CD14-positive monocyte (primary cell): ENCODE measurements at regions not wholly inside any gene's neighbourhood (a gene's known extent, or its start where the extent isn't known, plus 50 kb on each side); places are given as distances from the start of the nearest gene placed in this dataset.

Source experiments
- DNase-seq, 3 donors: peaks; one replicate each; pipeline ENCODE4 v3.0.0-alpha.2; 2011 to 2022
- H2AFZ ChIP-seq: 2 replicates; pipeline ENCODE4 v1.6.0; 2012; ENCODE audit warnings: mild to moderate bottlenecking, low read depth, low read length, inconsistent platforms; ENCODE audit not compliant: insufficient read depth, poor library complexity, severe bottlenecking
- H3K27ac ChIP-seq, 2 donors: 1 replicate in 1 of 2; 2 replicates in 1 of 2; pipeline ENCODE4 v1.5.1; 2012 to 2013; ENCODE audit warnings: low read length in 2 of 2, control low read depth in 1 of 2, inconsistent platforms in 1 of 2, low read depth in 1 of 2, mild to moderate bottlenecking in 1 of 2
- H3K27me3 ChIP-seq, 2 donors: one replicate each; pipeline versions ENCODE4 v1.6.0 to v1.6.1; 2011 to 2013; ENCODE audit warnings: low read length in 2 of 2; ENCODE audit not compliant: control insufficient read depth in 2 of 2, insufficient read depth in 2 of 2
- H3K36me3 ChIP-seq, 2 donors: replicated peaks in 1 of 2; 1 replicate in 1 of 2; 2 replicates in 1 of 2; pipeline versions ENCODE4 v1.5.1 to v1.6.1; 2012 to 2013; ENCODE audit warnings: low read length in 2 of 2, control low read depth in 1 of 2, inconsistent platforms in 1 of 2, mild to moderate bottlenecking in 1 of 2; ENCODE audit not compliant: insufficient read depth in 2 of 2, control insufficient read depth in 1 of 2
- H3K4me1 ChIP-seq, 2 donors: 1 replicate in 1 of 2; 2 replicates in 1 of 2; pipeline versions ENCODE4 v1.5.1 to v1.6.1; 2012 to 2013; ENCODE audit warnings: low read length in 2 of 2, control low read depth in 1 of 2, inconsistent platforms in 1 of 2, mild to moderate bottlenecking in 1 of 2, moderate library complexity in 1 of 2; ENCODE audit not compliant: insufficient read depth in 2 of 2, control insufficient read depth in 1 of 2
- H3K4me2 ChIP-seq: replicated peaks from 2 replicates; pipeline ENCODE3; 2012; ENCODE audit warnings: low read length, moderate library complexity, mild to moderate bottlenecking; ENCODE audit not compliant: poor library complexity, severe bottlenecking; ENCODE audit errors: extremely low read depth
- H3K4me3 ChIP-seq, 3 experiments: fragments of 200-600 bp in 1 of 3; sonication (generic) in 1 of 3; replicated peaks in 1 of 3; 1 replicate in 2 of 3; 2 replicates in 1 of 3; pipeline ENCODE4 v1.5.1; 2011 to 2013; ENCODE audit warnings: low read length in 3 of 3, mild to moderate bottlenecking in 3 of 3, control low read depth in 2 of 3, low read depth in 2 of 3, inconsistent platforms in 1 of 3, moderate library complexity in 1 of 3
- H3K79me2 ChIP-seq: 2 replicates; pipeline ENCODE4 v1.6.0; 2012; ENCODE audit warnings: mild to moderate bottlenecking, control low read depth, inconsistent platforms, low read length, moderate library complexity; ENCODE audit not compliant: insufficient read depth
- H3K9ac ChIP-seq: 2 replicates; pipeline ENCODE4 v1.6.0; 2017; ENCODE audit warnings: low read length, mild to moderate bottlenecking; ENCODE audit not compliant: insufficient read depth, poor library complexity, severe bottlenecking
- H3K9me3 ChIP-seq, 2 donors: replicated peaks in 1 of 2; 1 replicate in 1 of 2; 2 replicates in 1 of 2; pipeline versions ENCODE4 v1.5.1 to v1.6.1; 2012 to 2013; ENCODE audit warnings: low read length in 2 of 2, control low read depth in 1 of 2; ENCODE audit not compliant: control insufficient read depth in 1 of 2, insufficient read depth in 1 of 2
- H4K20me1 ChIP-seq: 2 replicates; pipeline ENCODE4 v1.6.0; 2012; ENCODE audit warnings: mild to moderate bottlenecking, low read length, control low read depth, moderate library complexity; ENCODE audit not compliant: insufficient read depth
- H3K27ac Mint-ChIP-seq, 7 donors: one replicate each; pipeline ENCODE4 v1.8.0; 2020; ENCODE audit warnings: mild to moderate bottlenecking in 7 of 7, mixed read lengths in 7 of 7, moderate library complexity in 6 of 7, inconsistent platforms in 2 of 7
- H3K27me3 Mint-ChIP-seq, 3 donors: one replicate each; pipeline ENCODE4 v1.8.0; 2021 to 2022; ENCODE audit warnings: low read depth in 3 of 3, mild to moderate bottlenecking in 3 of 3, mixed read lengths in 3 of 3, moderate library complexity in 3 of 3, inconsistent platforms in 1 of 3
- H3K36me3 Mint-ChIP-seq, 2 donors: one replicate each; pipeline ENCODE4 v1.8.0; 2020; ENCODE audit warnings: mixed read lengths in 2 of 2, inconsistent platforms in 1 of 2, mild to moderate bottlenecking in 1 of 2
- H3K4me1 Mint-ChIP-seq: one replicate; pipeline ENCODE4 v1.8.0; 2020; ENCODE audit warnings: mild to moderate bottlenecking, mixed read lengths
- H3K4me3 Mint-ChIP-seq, 2 donors: one replicate each; pipeline ENCODE4 v1.8.0; 2020; ENCODE audit warnings: mild to moderate bottlenecking in 2 of 2, mixed read lengths in 2 of 2, moderate library complexity in 1 of 2
- H3K9me3 Mint-ChIP-seq, 7 donors: one replicate each; pipeline ENCODE4 v1.8.0; 2020 to 2022; ENCODE audit warnings: mixed read lengths in 7 of 7, mild to moderate bottlenecking in 6 of 7, moderate library complexity in 6 of 7, inconsistent platforms in 2 of 7
- CTCF ChIP-seq: fragments of 200-600 bp; IDR thresholded peaks from one replicate; pipeline ENCODE4 v1.8.0; 2022; ENCODE audit warnings: antibody characterized with exemption, mild to moderate bottlenecking
- WGBS: methylation state at CpG from one replicate; pipeline ENCODE4 v1.1.5; 2013; ENCODE audit warnings: missing lambda C conversion rate; ENCODE audit not compliant: insufficient coverage; 5-methylcytosine and 5-hydroxymethylcytosine counted together
- intact Hi-C, 2 donors: fragments of 100-400 bp; cut with micrococcal nuclease; formaldehyde crosslinking; loops; one replicate each; pipeline versions ENCODE4 v1.15.0 to v1.15.1; 2023

GRCh38 chr2:146214394-146214929 lies 1630.4 kb upstream of the ACVR2A start:
- no peak overlapping the region for H3K4me3 Mint-ChIP-seq
- intact Hi-C loops = no loop called here
- H3K27ac Mint-ChIP-seq = no peak overlapping the region
- Histone ChIP-seq H3K27me3 (no peaks in the 10 kb centered on the region), H3K9ac (no peak overlapping the region), H3K4me2 (no peak overlapping the region), H2AFZ (no peak overlapping the region), H3K36me3 (no peaks in the 10 kb centered on the region), H3K4me3 (no peak overlapping the region), H3K9me3 (peaks cover 0 to 4% of the 10 kb centered on the region in 2 donors), H3K79me2 (no peaks in the 10 kb centered on the region), H3K27ac (no peak overlapping the region), H4K20me1 (no peaks in the 10 kb centered on the region), H3K4me1 (no peaks in the 10 kb centered on the region)
- TF ChIP-seq CTCF = no peak
- H3K27me3 Mint-ChIP-seq = no peaks in the 10 kb centered on the region
- H3K36me3 Mint-ChIP-seq = no peaks in the 10 kb centered on the region
- no CpG with 5 or more reads among the region's 2 CpGs for WGBS
- DNase-seq = no peak
- H3K4me1 Mint-ChIP-seq = no peaks in the 10 kb centered on the region
- H3K9me3 Mint-ChIP-seq = peaks cover 0 to 7% (median 3%) of the 10 kb centered on the region in 7 donors

GRCh38 chr2:146213674-146214073 lies 1631.2 kb upstream of the ACVR2A start:
- Mint-ChIP-seq H3K36me3 (no peaks in the 10 kb centered on the region), H3K9me3 (peaks cover 0 to 7% (median 3%) of the 10 kb centered on the region in 7 donors), H3K27me3 (no peaks in the 10 kb centered on the region), H3K4me1 (no peaks in the 10 kb centered on the region), H3K27ac (no peak overlapping the region), H3K4me3 (no peak overlapping the region)
- intact Hi-C loops = no loop called here
- no peak for DNase-seq
- no peaks in the 10 kb centered on the region for H4K20me1 ChIP-seq
- no peak overlapping the region for H3K27ac ChIP-seq
- no peak overlapping the region for H3K4me3 ChIP-seq
- no peak overlapping the region for H3K4me2 ChIP-seq
- H3K27me3 ChIP-seq = no peaks in the 10 kb centered on the region
- no peak overlapping the region for H3K9ac ChIP-seq
- H3K4me1 ChIP-seq = no peaks in the 10 kb centered on the region
- H3K79me2 ChIP-seq = no peaks in the 10 kb centered on the region
- H3K36me3 ChIP-seq = no peaks in the 10 kb centered on the region
- peaks cover 0 to 4% of the 10 kb centered on the region in 2 donors for H3K9me3 ChIP-seq
- no peak overlapping the region for H2AFZ ChIP-seq
- no peak for TF ChIP-seq CTCF
